Astrocyte (in vitro differentiated cells and primary cell): ENCODE measurements at regions not wholly inside any gene's neighbourhood (a gene's known extent, or its start where the extent isn't known, plus 50 kb on each side); places are given as distances from the start of the nearest gene placed in this dataset.

Experiments
- DNase-seq: peaks from one replicate; pipeline ENCODE4 v3.0.0-alpha.2; 2010; ENCODE audit warnings: low read depth
- FAIRE-seq: peaks from 2 replicates; lab custom pipeline; 2011; peaks lifted over from hg19 to GRCh38; lab: Jason Lieb, UNC
- H2AFZ ChIP-seq: 2 replicates; pipeline ENCODE4 v1.6.0; 2012; ENCODE audit warnings: low read depth, low read length, inconsistent platforms
- H3K27ac ChIP-seq: 2 replicates; pipeline ENCODE4 v1.5.1; 2011; ENCODE audit warnings: low read depth, low read length, inconsistent platforms
- H3K27me3 ChIP-seq: 2 replicates; pipeline ENCODE4 v1.6.0; 2011; ENCODE audit warnings: low read length, inconsistent platforms; ENCODE audit not compliant: insufficient read depth
- H3K36me3 ChIP-seq: 2 replicates; pipeline ENCODE4 v1.5.1; 2011; ENCODE audit warnings: low read length, inconsistent platforms; ENCODE audit not compliant: insufficient read depth
- H3K4me1 ChIP-seq: 2 replicates; pipeline ENCODE4 v1.5.1; 2011; ENCODE audit warnings: low read length, inconsistent platforms; ENCODE audit not compliant: insufficient read depth
- H3K4me2 ChIP-seq: 2 replicates; pipeline ENCODE4 v1.6.0; 2012; ENCODE audit warnings: low read length, inconsistent platforms
- H3K4me3 ChIP-seq: 2 replicates; pipeline ENCODE4 v1.5.1; 2011; ENCODE audit warnings: low read depth, mild to moderate bottlenecking, low read length, inconsistent platforms; ENCODE audit not compliant: insufficient read depth
- H3K79me2 ChIP-seq: 2 replicates; pipeline ENCODE4 v1.6.0; 2012; ENCODE audit warnings: mild to moderate bottlenecking, low read length, inconsistent platforms; ENCODE audit not compliant: insufficient read depth
- H3K9ac ChIP-seq: 2 replicates; pipeline ENCODE4 v1.6.0; 2012; ENCODE audit warnings: mild to moderate bottlenecking, low read length, inconsistent platforms
- H3K9me3 ChIP-seq: 2 replicates; pipeline ENCODE4 v1.5.1; 2012; ENCODE audit warnings: low read depth, mild to moderate bottlenecking, low read length, inconsistent platforms; ENCODE audit not compliant: insufficient read depth
- H4K20me1 ChIP-seq: 2 replicates; pipeline ENCODE4 v1.6.0; 2012; ENCODE audit warnings: low read length, inconsistent platforms; ENCODE audit not compliant: insufficient read depth
- H3K27ac Mint-ChIP-seq: one replicate; pipeline ENCODE4 v1.8.0; 2021; ENCODE audit warnings: mild to moderate bottlenecking, mixed read lengths; ENCODE audit not compliant: unreplicated experiment
- H3K27me3 Mint-ChIP-seq: one replicate; pipeline ENCODE4 v1.8.0; 2021; ENCODE audit warnings: low read depth, mixed read lengths; ENCODE audit not compliant: unreplicated experiment
- H3K36me3 Mint-ChIP-seq: one replicate; pipeline ENCODE4 v1.8.0; 2021; ENCODE audit warnings: low read depth, mixed read lengths; ENCODE audit not compliant: unreplicated experiment
- H3K4me1 Mint-ChIP-seq: one replicate; pipeline ENCODE4 v1.8.0; 2021; ENCODE audit warnings: low read depth, mixed read lengths; ENCODE audit not compliant: unreplicated experiment
- H3K4me3 Mint-ChIP-seq: one replicate; pipeline ENCODE4 v1.8.0; 2021; ENCODE audit warnings: mild to moderate bottlenecking, moderate library complexity, mixed read lengths; ENCODE audit not compliant: unreplicated experiment
- H3K9me3 Mint-ChIP-seq: one replicate; pipeline ENCODE4 v1.8.0; 2021; ENCODE audit warnings: mild to moderate bottlenecking, mixed read lengths; ENCODE audit not compliant: unreplicated experiment
- CTCF ChIP-seq: IDR thresholded peaks from 2 replicates; pipeline ENCODE4 v1.5.1; 2011; ENCODE audit warnings: low read depth, mild to moderate bottlenecking, inconsistent platforms, low read length, moderate library complexity; ENCODE audit not compliant: insufficient read depth
- EZH2 ChIP-seq: IDR thresholded peaks from 2 replicates; pipeline ENCODE4 v1.6.1; 2012; ENCODE audit warnings: mild to moderate bottlenecking, low read length, inconsistent platforms; ENCODE audit not compliant: insufficient read depth

- H2AFZ ChIP-seq = no peak overlapping the region
- TF ChIP-seq CTCF = no peak
- TF ChIP-seq EZH2 = no peak
- no peak overlapping the region for H3K4me3 Mint-ChIP-seq
These were observed 443.4 kb downstream of the PDGFC start for GRCh38 chr4:156528216-156528615.

GRCh38 chr4:156527237-156527993 is 444.2 kb downstream of the PDGFC start:
- no peaks in the 10 kb centered on the region for H3K9me3 ChIP-seq
- H3K27me3 ChIP-seq = no peaks in the 10 kb centered on the region
- H3K79me2 ChIP-seq = no peaks in the 10 kb centered on the region
- no peak overlapping the region for H3K27ac ChIP-seq
- H4K20me1 ChIP-seq = no peaks in the 10 kb centered on the region
- Mint-ChIP-seq H3K9me3 (peaks cover 2% of the 10 kb centered on the region), H3K4me3 (no peak overlapping the region), H3K27me3 (no peaks in the 10 kb centered on the region), H3K4me1 (no peaks in the 10 kb centered on the region), H3K27ac (no peak overlapping the region), H3K36me3 (no peaks in the 10 kb centered on the region)
- no peaks in the 10 kb centered on the region for H3K4me1 ChIP-seq
- peak; percentile 45 for FAIRE-seq
- no peak overlapping the region for H3K4me2 ChIP-seq
- no peaks in the 10 kb centered on the region for H3K36me3 ChIP-seq
- no peak overlapping the region for H3K9ac ChIP-seq
- no peak overlapping the region for H3K4me3 ChIP-seq
- H2AFZ ChIP-seq = no peak overlapping the region
- TF ChIP-seq EZH2 (no peak), CTCF (no peak)
- DNase-seq = no peak

More at GRCh38 chr4:156528216-156528615, 443.4 kb downstream of the PDGFC start:
- Histone ChIP-seq H3K4me1 (no peaks in the 10 kb centered on the region), H3K79me2 (no peaks in the 10 kb centered on the region), H3K9ac (no peak overlapping the region), H3K9me3 (no peaks in the 10 kb centered on the region), H3K36me3 (no peaks in the 10 kb centered on the region), H4K20me1 (no peaks in the 10 kb centered on the region), H3K4me2 (no peak overlapping the region), H3K27ac (no peak overlapping the region), H3K4me3 (no peak overlapping the region), H3K27me3 (no peaks in the 10 kb centered on the region)
- Mint-ChIP-seq H3K9me3 (peaks cover under 1% of the 10 kb centered on the region), H3K36me3 (no peaks in the 10 kb centered on the region), H3K27ac (no peak overlapping the region), H3K4me1 (no peaks in the 10 kb centered on the region), H3K27me3 (no peaks in the 10 kb centered on the region)
- FAIRE-seq (peak; percentile 13), DNase-seq (no peak)

GRCh38 chr4:156523991-156524390 is 447.6 kb downstream of the PDGFC start:
- Histone ChIP-seq H3K9me3 (no peaks in the 10 kb centered on the region), H3K4me1 (no peaks in the 10 kb centered on the region), H3K27ac (no peak overlapping the region), H3K27me3 (no peaks in the 10 kb centered on the region), H3K9ac (no peak overlapping the region), H3K4me2 (no peak overlapping the region), H4K20me1 (no peaks in the 10 kb centered on the region), H2AFZ (no peak overlapping the region), H3K79me2 (no peaks in the 10 kb centered on the region), H3K36me3 (no peaks in the 10 kb centered on the region), H3K4me3 (no peak overlapping the region)
- no peaks in the 10 kb centered on the region for H3K27me3 Mint-ChIP-seq
- FAIRE-seq (no peak), DNase-seq (no peak)
- peaks cover 2% of the 10 kb centered on the region for H3K9me3 Mint-ChIP-seq
- H3K4me3 Mint-ChIP-seq = no peak overlapping the region
- H3K36me3 Mint-ChIP-seq = no peaks in the 10 kb centered on the region
- H3K4me1 Mint-ChIP-seq = no peaks in the 10 kb centered on the region
- TF ChIP-seq CTCF = no peak
- no peak for TF ChIP-seq EZH2
- no peak overlapping the region for H3K27ac Mint-ChIP-seq
